Activated naive CD4-positive, alpha-beta T cell treated with anti-CD3 and anti-CD28 coated beads, Interleukin-2, amount 50 U/mL, for 24 hours (primary cell): ENCODE measurements at regions not wholly inside any gene's neighbourhood (a gene's known extent, or its start where the extent isn't known, plus 50 kb on each side); places are given as distances from the start of the nearest gene placed in this dataset.

Source experiments
- H3K27ac Mint-ChIP-seq: one replicate; pipeline ENCODE4 v1.8.0; 2021; ENCODE audit warnings: mild to moderate bottlenecking, mixed read lengths
- H3K27me3 Mint-ChIP-seq: one replicate; pipeline ENCODE4 v1.8.0; 2021; ENCODE audit warnings: mixed read lengths
- H3K36me3 Mint-ChIP-seq: one replicate; pipeline ENCODE4 v1.8.0; 2021; ENCODE audit warnings: mixed read lengths
- H3K4me1 Mint-ChIP-seq: one replicate; pipeline ENCODE4 v1.8.0; 2021; ENCODE audit warnings: mixed read lengths
- H3K4me3 Mint-ChIP-seq: one replicate; pipeline ENCODE4 v1.8.0; 2021; ENCODE audit warnings: mild to moderate bottlenecking, mixed read lengths
- H3K9me3 Mint-ChIP-seq: one replicate; pipeline ENCODE4 v1.8.0; 2021; ENCODE audit warnings: mixed read lengths

DNA sequence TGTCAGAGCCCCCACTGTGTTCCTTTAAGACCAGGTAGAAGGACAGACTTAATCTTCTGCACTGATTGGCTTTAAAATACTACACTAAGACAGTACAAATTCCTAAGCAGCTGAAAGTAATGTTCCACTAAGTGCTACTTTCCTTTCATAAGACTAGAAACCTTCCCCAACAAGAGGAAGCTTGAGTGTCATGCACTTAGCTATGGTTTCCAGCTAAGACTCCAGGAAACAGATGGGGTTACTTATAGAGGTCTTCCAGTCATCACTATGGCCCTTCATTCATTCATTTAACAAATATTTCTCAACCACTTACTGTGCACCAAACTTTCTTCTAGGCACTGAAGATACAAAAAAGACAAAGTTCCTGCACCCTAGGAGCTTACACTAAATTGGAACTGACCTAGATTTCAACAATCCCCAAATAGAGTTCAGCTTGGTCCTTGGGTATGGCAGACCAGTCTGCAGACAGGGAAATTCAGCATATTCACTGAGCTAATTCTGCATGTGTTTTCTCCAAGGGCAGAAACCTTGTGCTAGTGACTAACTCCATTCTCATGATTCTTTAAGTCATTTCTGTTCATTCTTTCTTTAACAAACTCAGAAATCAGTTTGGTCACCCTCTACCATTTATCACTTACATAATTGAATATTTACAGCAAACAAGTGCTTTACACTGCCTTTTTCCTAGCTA lies 178.4 kb upstream of the MTNR1B start:
- Mint-ChIP-seq H3K36me3 (no peaks in the 10 kb centered on the region), H3K27ac (no peak overlapping the region), H3K4me1 (no peaks in the 10 kb centered on the region), H3K4me3 (no peak overlapping the region), H3K27me3 (peaks cover 2% of the 10 kb centered on the region), H3K9me3 (no peaks in the 10 kb centered on the region)

- Mint-ChIP-seq H3K27me3 (peaks cover 2% of the 10 kb centered on the region), H3K36me3 (no peaks in the 10 kb centered on the region), H3K4me1 (no peaks in the 10 kb centered on the region), H3K4me3 (no peak overlapping the region), H3K9me3 (no peaks in the 10 kb centered on the region), H3K27ac (no peak overlapping the region)
These were observed 177.6 kb upstream of the MTNR1B start for GRCh38 chr11:92791886-92792285.

GRCh38 chr11:92793189-92793588 lies 176.3 kb upstream of the MTNR1B start:
- no peak overlapping the region for H3K4me3 Mint-ChIP-seq
- no peaks in the 10 kb centered on the region for H3K36me3 Mint-ChIP-seq
- H3K27me3 Mint-ChIP-seq: peaks cover 2% of the 10 kb centered on the region
- no peaks in the 10 kb centered on the region for H3K4me1 Mint-ChIP-seq
- no peak overlapping the region for H3K27ac Mint-ChIP-seq
- H3K9me3 Mint-ChIP-seq: no peaks in the 10 kb centered on the region

DNA sequence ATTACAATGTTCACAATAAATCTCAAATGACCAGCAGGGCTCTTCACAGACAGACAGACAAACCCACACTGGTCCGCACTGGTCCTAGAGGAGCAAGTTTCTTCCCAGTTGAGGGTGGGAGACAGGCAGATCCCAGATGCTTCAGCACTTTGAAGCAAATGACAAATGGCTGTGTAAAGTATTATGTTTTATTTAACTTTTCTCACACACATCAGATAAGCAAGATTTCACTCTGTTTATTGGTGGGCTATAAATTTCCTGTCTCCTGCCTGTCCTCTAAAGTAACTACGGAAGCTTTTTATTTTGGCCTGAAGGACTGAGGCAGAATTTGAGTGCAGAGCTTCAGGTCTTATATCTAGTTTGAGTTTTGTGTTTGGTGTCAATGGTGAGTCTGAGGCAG lies 174.7 kb upstream of the MTNR1B start:
- H3K27ac Mint-ChIP-seq: no peak overlapping the region
- no peak overlapping the region for H3K4me3 Mint-ChIP-seq
- H3K4me1 Mint-ChIP-seq: no peaks in the 10 kb centered on the region
- H3K9me3 Mint-ChIP-seq: no peaks in the 10 kb centered on the region
- peaks cover 2% of the 10 kb centered on the region for H3K27me3 Mint-ChIP-seq
- H3K36me3 Mint-ChIP-seq: no peaks in the 10 kb centered on the region

- no peaks in the 10 kb centered on the region for H3K4me1 Mint-ChIP-seq
- peaks cover 2% of the 10 kb centered on the region for H3K27me3 Mint-ChIP-seq
- H3K27ac Mint-ChIP-seq: no peak overlapping the region
- no peak overlapping the region for H3K4me3 Mint-ChIP-seq
- no peaks in the 10 kb centered on the region for H3K36me3 Mint-ChIP-seq
- no peaks in the 10 kb centered on the region for H3K9me3 Mint-ChIP-seq
These were observed 172.7 kb upstream of the MTNR1B start for GRCh38 chr11:92796744-92797143.

- Mint-ChIP-seq H3K9me3 (no peaks in the 10 kb centered on the region), H3K4me3 (no peak overlapping the region), H3K4me1 (no peaks in the 10 kb centered on the region), H3K27ac (no peak overlapping the region), H3K27me3 (peaks cover 2% of the 10 kb centered on the region), H3K36me3 (no peaks in the 10 kb centered on the region)
These were observed 171.6 kb upstream of the MTNR1B start for GRCh38 chr11:92797874-92798273.

GRCh38 chr11:92801685-92802084 lies 167.8 kb upstream of the MTNR1B start:
- H3K36me3 Mint-ChIP-seq: no peaks in the 10 kb centered on the region
- no peaks in the 10 kb centered on the region for H3K9me3 Mint-ChIP-seq
- no peak overlapping the region for H3K4me3 Mint-ChIP-seq
- H3K27me3 Mint-ChIP-seq: no peaks in the 10 kb centered on the region
- H3K27ac Mint-ChIP-seq: no peak overlapping the region
- no peaks in the 10 kb centered on the region for H3K4me1 Mint-ChIP-seq

DNA sequence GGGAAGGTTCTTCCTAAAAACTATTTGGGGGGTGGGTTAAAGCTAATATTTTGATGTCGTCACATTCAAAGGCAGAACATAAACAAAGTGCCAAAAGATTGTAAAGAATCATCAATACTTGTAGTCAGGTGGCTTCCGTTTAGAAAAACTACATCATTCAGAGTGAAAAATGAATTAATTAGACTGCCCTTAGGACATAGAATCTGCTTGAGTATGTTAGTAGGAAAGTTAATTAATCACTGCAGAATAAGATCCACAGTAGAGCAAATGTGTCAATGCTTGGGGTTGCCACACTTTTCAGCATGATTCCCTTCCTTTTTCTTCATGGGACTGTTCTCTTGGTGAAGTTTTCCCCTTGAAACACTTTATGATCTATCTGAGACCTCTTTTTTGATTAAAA lies 166.8 kb upstream of the MTNR1B start:
- no peak overlapping the region for H3K27ac Mint-ChIP-seq
- no peaks in the 10 kb centered on the region for H3K36me3 Mint-ChIP-seq
- H3K4me1 Mint-ChIP-seq: no peaks in the 10 kb centered on the region
- no peak overlapping the region for H3K4me3 Mint-ChIP-seq
- no peaks in the 10 kb centered on the region for H3K9me3 Mint-ChIP-seq
- H3K27me3 Mint-ChIP-seq: no peaks in the 10 kb centered on the region

DNA sequence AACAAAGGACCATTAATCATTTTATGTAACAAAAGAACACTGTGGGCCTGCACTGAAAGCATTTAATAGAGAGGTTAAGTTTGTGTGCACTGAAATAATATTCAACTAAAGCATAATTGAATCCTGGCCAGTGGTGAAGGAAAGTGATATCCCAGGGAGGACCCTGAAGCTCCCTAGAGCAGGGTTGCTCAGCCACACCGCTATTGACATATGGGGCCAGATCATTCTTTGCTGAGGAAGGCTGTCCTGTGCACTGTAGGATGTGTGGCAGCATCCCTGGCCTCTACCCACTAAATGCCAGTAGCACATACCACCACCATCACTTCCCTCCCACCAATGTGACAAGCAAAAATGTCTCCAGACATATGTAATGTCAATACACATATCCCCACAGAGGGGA lies 166.1 kb upstream of the MTNR1B start:
- Mint-ChIP-seq H3K4me3 (no peak overlapping the region), H3K4me1 (no peaks in the 10 kb centered on the region), H3K27me3 (no peaks in the 10 kb centered on the region), H3K27ac (no peak overlapping the region), H3K9me3 (no peaks in the 10 kb centered on the region), H3K36me3 (no peaks in the 10 kb centered on the region)

- H3K9me3 Mint-ChIP-seq: no peaks in the 10 kb centered on the region
These were observed 165.0 kb upstream of the MTNR1B start for GRCh38 chr11:92804388-92804966.

GRCh38 chr11:92808022-92808421 lies 161.4 kb upstream of the MTNR1B start:
- H3K4me3 Mint-ChIP-seq: no peak overlapping the region
- no peak overlapping the region for H3K27ac Mint-ChIP-seq
- H3K36me3 Mint-ChIP-seq: no peaks in the 10 kb centered on the region
- no peaks in the 10 kb centered on the region for H3K9me3 Mint-ChIP-seq
- no peaks in the 10 kb centered on the region for H3K27me3 Mint-ChIP-seq
- H3K4me1 Mint-ChIP-seq: no peaks in the 10 kb centered on the region

More at GRCh38 chr11:92804388-92804966, 165.0 kb upstream of the MTNR1B start:
- Mint-ChIP-seq H3K4me1 (no peaks in the 10 kb centered on the region), H3K27ac (no peak overlapping the region), H3K27me3 (no peaks in the 10 kb centered on the region), H3K4me3 (no peak overlapping the region), H3K36me3 (no peaks in the 10 kb centered on the region)

DNA sequence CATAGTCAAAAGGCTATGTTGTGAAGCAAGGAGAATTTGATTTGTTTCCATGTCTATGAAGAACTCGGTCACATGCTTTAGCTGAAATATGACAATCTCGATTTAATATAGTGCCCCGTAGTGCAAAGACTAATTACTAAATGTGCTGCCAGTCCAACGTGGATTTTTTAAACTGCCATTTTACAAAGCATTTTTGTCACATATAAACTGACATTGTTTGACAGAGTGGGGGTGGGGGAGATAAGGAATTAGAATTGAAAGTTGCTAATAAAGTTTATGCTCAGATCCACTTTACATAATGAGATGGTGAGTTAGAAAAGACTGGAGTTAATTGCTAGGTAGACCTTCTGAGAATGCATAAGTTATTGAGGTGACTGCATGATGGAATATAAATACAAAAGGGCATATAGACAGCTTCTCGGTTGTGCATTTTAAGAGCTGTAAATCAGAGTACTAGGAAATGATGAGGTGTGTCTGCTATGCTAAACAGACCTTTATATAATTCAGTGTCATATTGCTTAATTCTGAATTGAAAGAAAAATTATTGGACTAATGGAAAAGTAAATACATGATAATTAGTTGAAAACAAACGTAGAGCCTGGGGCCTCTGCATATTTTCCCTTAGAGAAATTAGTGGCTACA lies 158.9 kb upstream of the MTNR1B start:
- Mint-ChIP-seq H3K4me1 (no peaks in the 10 kb centered on the region), H3K9me3 (no peaks in the 10 kb centered on the region), H3K27ac (no peak overlapping the region), H3K27me3 (no peaks in the 10 kb centered on the region), H3K4me3 (no peak overlapping the region), H3K36me3 (no peaks in the 10 kb centered on the region)

DNA sequence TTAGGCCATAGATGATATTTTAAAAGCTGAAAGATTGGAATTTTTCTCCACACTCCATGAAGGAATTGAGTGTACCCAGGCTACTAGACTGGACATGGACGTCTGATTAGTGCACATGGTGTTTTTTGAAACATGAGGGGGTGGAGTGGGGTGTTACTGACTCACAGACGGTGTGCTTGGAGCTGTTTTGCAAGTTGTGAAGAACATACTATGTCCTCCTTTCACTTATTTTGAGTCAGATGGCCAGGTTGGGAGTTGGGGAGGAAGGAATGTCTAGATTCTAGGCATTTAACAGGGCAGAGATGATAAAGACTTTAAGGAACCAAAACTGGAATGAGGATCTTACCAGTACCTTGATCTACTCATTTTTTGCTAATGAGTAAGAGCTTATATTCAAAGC lies 158.1 kb upstream of the MTNR1B start:
- Mint-ChIP-seq H3K27ac (no peak overlapping the region), H3K4me1 (no peaks in the 10 kb centered on the region), H3K27me3 (no peaks in the 10 kb centered on the region), H3K36me3 (no peaks in the 10 kb centered on the region), H3K4me3 (no peak overlapping the region), H3K9me3 (no peaks in the 10 kb centered on the region)

- Mint-ChIP-seq H3K36me3 (no peaks in the 10 kb centered on the region), H3K27ac (no peak overlapping the region), H3K4me1 (no peaks in the 10 kb centered on the region), H3K9me3 (no peaks in the 10 kb centered on the region), H3K27me3 (no peaks in the 10 kb centered on the region), H3K4me3 (no peak overlapping the region)
These were observed 156.6 kb upstream of the MTNR1B start for GRCh38 chr11:92812841-92813240.

GRCh38 chr11:92819830-92820229 lies 149.6 kb upstream of the MTNR1B start:
- H3K4me3 Mint-ChIP-seq: no peak overlapping the region
- no peaks in the 10 kb centered on the region for H3K27me3 Mint-ChIP-seq
- no peaks in the 10 kb centered on the region for H3K36me3 Mint-ChIP-seq
- H3K4me1 Mint-ChIP-seq: no peaks in the 10 kb centered on the region
- H3K9me3 Mint-ChIP-seq: no peaks in the 10 kb centered on the region
- no peak overlapping the region for H3K27ac Mint-ChIP-seq

DNA sequence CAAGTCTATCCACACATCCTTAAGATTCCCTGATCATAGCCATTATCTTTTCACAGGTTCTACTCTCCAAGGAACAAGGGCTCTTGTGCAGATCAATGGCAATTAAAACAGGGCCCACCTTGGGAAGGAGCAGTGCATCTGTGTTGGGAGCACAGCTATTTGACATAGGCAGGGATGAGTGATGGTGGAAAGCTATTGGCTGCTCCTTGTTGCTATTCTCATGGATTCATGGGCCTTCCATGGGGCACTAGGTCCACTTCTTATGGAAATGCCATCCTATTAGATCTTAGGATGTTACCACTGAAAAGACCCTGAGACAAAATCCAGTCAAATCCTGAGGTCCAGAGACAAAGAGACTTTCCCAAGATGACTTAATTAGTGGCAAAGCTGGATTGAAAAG lies 148.6 kb upstream of the MTNR1B start:
- Mint-ChIP-seq H3K4me1 (no peaks in the 10 kb centered on the region), H3K9me3 (no peaks in the 10 kb centered on the region), H3K27ac (no peak overlapping the region), H3K36me3 (no peaks in the 10 kb centered on the region), H3K4me3 (no peak overlapping the region), H3K27me3 (no peaks in the 10 kb centered on the region)
